ENCODE measurements at regions not wholly inside any gene's neighbourhood (a gene's known extent, or its start where the extent isn't known, plus 50 kb on each side); places are given as distances from the start of the nearest gene placed in this dataset.
A peak's percentile ranks its signal among the peaks of the same experiment; 100 is the strongest.
"Not testable (repeated sequence)": the region's sequence is repeated elsewhere in the genome, so short reads cannot be mapped to it uniquely, and the experiment has no call there.

DNA sequence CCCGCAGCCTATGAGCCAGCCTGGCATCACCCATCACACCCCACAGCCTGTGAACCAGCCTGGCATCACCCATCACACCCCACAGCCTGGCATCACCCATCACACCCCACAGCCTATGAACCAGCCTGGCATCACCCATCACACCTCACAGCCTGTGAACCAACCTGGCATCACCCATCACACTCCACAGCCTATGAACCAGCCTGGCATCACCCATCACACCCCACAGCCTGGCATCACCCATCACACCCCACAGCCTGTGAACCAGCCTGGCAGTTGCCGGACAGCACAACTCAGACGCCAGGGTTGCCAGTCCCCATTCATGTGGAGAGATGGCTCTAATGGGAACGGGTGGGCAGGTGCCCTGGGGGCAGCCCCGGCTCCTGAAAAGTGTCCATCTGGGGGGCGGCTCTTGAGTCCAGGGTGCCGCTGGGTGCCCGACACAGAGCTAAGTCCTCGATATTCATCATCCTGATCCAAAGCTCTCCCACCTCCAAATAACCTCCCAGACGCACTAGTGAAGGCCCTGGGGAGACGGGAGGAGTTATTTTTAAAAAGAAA lies 116.9 kb upstream of the AFDN start:
- not testable (repeated sequence) for DNase-seq (ENCODE audit: low read depth)

DNA sequence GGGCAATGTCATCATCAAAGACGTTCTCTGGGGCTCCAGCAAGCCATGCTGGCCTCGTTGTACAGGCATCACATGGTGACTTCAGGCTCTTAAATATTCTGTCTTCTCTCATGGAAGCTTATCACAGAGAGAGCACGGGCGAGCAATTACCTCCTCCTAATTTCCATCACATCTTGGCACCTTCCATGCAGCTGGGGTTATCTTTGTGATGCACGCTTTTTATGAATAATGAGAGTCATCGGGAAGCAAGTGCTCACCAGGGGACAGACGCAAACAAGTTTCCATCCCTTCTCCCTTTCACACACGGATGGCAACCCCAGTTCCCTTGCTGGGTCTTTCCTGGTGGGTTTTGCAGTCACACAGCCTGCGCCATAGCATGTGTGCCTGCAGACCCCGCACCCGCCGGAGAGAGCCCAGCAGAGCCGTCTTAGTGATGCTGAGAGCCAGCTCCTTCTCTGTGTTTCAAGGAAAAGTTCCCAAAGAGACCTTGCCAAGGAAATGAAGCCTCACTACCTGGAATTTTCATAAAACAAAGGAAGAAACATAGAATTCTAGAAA lies 116.3 kb upstream of the AFDN start:
- DNase-seq (ENCODE audit: low read depth), result no peak

DNA sequence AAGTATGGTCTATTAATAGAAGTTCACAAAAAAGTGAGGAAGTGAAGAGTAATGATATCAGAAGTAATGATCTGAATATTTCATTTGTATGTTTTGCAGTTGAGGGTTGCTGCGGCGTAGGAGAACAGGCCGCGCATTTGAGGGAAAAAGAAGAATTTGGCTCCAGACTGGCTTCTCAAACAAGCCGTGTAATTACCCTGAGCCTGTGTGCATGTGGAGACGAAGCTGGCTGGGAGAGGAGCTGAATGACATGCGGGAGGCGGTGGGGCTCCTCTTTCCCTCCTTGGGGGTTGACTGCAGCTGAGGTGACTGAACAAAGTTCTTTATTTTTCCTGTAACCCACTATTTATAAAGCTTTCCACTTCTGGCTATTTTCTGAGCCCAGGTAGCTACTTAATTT lies 115.5 kb upstream of the AFDN start:
- no peak for DNase-seq (ENCODE audit: low read depth)

DNA sequence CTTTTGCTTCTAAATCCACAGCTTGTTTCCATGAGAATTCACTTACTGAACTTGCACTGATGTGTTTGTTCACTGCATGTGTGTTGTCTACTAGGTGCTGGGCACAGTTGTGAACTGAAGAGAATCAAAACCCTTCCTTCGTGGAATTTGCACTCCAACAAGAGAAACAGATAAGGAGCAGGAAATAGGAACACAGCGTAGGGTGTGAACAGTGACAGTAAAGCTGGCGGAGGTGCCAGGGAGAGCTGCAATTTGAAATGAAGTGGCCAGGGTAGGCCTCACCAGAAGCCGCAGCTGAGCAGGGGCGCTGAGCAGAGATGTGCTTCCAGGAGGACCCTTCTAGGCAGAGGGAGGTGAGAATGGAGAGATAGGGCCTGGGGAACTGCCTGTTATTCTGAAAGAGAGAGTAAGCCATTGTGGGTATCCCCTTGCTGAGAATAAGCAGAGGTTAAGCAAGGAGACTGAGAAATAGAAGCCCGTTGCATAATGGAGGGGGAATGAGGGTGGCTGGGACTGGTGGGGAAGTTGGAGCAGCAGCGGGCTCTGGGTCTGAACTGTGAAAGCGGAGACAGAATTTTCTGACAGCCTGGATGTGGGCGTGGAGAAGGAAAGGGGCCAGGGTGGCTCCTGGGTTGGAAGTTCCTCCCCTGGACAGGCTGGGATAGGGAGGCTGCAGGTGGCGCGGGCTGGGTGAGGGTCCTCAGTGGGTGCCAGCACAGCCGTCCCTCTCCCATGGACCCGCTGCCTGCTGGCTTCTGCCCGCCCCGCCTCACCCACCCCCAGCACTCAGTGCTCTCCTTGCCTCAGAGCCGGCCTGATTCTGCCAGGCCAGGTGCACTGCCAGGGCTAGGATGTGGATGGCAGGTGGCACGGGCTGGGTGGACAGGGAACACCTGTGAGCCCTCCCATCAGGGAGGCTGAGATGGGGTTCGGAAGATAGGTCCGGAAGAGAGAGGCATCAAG lies 114.7 kb upstream of the AFDN start:
- DNase-seq (ENCODE audit: low read depth), result no peak

DNA sequence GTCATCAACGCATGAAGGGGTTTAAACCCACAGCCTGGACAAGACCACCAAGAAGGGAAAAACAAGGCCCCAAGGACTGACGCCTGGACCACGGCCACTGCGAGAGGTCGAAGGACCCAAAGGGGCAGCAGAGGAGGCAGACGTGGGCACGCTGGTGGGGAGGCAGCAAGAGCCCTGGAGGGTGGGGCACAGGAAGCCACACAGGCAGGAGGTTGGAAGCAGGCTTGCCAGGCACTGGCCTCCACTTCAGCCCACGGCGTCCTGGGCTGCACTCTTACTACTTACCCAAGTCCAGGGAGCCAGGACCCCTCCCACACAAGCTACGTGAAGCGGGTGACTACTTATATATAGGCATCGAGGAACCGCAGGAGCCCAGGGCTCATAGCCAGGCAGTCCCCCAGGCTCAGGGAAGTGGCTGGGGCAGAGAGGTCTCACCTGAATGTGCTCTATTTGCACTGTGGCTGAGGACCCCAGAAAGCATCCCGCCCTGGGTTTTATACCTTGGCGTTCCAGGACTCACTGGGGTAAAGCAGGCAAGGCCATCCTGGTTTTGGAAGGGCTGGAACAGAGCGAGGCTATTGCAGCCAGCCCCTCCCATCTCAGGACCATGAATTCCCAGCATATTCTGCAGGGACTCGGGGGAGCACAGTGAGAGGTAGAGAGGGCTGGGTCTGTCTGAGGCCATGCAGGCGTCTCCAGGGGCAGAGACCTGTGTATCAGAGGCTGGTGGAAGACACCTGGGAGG lies 113.8 kb upstream of the AFDN start:
- no peak for DNase-seq (ENCODE audit: low read depth)

DNA sequence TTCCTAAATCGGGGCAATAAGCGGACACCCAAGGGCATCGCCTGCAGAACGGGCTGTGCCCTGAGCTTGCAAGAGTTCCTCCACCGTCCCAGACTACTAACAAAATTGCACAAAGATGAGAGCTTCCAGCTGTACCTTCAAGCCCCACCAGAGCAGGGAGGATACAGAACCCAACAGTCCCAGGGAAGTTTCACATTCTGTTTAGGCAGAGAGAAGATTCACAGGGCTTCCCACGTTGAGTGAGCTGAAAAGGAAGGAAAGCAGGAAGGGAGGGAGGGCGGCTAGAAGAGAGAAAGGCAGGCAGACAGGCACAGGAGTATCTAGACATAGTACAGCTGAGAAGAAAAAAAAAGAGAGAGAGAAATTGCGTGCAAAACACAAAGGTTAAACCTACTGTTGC lies 112.6 kb upstream of the AFDN start:
- DNase-seq (ENCODE audit: low read depth), result no peak

DNA sequence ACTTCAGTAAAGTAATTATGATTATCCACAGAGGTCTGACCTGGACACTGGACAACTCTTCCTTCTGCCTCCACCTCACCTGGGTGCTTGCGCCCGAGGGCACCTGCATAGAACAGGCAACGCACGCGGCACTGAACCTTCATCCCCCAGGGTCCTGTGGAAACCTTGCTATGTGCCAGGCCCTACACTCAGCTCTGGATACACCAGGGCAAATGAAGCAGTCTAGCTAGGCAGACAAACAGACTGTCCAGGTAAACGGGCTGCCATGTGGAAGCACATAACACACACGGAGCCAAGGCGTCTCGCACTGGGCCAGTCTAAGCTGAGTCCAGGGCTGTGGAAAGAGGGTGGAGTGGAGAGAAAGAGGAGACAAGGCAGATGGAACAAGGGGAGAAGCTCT lies 109.3 kb upstream of the AFDN start:
- DNase-seq (ENCODE audit: low read depth), result no peak

DNA sequence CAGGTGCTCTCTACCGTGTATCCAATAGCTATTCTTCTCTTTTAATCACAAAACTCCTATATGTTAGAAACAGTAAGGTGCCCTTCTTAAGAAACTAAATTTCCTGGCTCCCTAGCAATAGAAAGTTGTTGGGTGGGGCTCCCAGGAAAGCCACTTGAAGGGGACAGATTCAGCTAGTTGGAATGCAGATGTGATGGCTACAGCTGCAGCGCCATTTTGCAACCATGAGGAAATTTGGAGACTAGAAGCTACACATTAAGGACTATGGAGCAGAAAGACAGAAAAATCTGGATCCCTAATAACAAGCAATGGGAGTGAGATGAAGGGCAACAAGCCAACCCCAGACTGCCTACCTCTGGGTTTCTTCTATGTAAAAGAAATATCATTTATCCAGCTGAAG lies 108.8 kb upstream of the AFDN start:
- DNase-seq (ENCODE audit: low read depth), result no peak

DNA sequence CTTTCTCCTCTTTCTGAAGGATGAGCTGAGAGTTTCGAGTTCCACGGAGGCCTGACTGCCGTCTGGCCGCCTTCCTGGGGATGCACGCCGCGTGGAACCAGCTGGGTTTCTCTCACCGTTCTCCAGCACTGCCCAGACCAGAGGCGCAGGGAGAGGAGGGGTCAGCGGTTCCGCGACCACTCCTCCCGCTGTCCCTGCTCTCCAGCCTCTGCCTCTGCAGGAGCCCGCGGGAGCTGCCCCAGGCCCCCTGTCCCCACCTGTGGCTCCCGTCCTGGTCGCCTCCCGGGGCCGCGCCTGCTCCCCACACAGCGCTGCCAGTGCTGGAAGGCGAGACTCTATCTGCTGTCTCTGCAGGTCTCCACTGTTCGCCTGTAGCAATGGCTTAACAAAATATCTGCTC lies 106.8 kb upstream of the AFDN start:
- DNase-seq (ENCODE audit: low read depth), result no peak

DNA sequence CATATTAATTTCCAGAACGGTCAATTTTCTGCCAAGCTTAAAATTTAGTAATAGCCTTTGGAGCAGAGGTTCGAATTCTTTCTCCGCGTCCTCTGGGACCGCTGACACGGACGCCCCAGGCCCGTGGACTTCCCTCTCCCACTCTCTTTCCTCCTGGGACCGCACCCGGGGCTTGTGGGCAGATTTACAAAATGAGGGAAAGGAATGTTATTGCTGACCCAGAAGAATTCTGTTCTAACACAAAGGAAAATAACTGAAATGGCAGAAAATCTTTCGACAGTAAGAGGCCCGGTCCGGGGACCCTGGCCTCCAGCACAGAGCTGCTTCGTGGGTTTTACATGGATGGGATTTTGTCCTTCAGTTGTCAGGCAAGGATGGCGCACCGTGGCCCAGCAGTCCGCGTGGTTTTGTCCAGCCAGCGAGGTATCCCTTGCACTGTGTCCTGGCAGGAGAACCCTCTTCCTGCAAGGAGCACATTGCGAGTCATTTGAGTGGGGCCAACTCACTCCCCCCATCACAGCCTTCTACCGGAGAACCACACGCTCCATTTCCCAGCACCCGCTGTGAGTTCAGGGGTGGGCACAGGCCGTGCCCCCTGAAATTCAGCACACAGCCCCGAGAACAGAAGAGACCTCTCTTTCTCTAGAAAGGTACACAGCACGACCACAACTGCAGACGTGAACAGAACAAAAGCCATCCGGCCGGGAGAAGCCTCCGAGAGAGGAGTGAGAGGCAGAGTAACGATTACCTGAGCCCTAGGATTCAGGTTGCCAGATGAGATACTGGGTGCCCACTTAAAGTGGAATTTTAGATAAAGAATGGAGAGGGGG lies 106.0 kb upstream of the AFDN start:
- no peak for DNase-seq (ENCODE audit: low read depth)

DNA sequence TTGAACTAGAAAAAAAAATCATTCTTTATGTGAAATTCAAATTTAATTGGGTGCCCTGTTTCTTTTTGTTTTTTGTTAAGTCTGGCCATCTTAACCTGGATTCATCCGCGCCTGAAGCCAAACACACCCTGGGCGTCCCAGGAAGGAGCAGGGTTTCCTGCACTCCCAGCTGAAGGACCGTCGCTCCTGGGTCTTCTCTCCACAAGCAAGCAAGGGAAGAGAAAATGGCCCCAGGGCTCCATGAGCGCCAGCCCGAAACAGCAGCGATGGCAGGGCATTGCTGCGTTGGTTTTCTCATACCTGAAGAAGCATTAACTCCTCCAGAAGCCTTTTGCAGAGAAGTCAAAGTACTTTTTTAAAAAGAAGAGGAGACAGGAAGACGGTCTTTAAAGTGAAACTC lies 105.4 kb upstream of the AFDN start:
- no peak for DNase-seq (ENCODE audit: low read depth)

DNA sequence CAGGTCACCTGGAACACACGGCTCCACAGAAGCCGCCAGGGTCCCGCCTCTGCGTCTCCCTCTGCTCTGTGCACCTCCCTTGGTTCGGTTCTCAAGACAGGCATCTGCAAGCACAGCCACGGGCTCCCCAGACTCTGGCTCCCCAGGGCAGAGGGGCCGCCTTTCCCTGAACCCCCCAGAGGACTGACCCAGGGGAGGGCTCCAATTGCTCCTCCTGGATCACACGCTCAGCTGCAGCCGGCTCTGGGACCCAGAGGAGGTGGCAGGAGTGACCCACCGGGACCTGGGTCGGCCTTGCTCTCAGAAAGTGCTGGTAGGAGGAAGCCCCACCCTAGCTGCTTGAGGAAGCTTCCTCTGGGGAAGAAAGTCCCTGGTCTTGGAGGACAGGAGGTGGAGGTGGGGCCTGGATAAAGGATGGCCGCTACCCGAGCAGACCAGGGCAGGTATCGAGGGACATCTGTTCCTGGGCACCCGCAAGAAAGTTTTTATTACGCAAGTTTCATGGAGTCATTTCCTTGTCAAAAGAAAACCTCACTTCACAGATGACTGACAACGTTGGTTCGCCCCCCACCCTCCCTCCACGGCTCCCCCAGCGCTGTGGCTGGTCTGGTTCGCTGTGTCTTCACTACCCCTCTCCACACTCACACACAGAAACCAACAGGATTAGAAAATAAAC lies 103.9 kb upstream of the AFDN start:
- DNase-seq (ENCODE audit: low read depth), result no peak

DNA sequence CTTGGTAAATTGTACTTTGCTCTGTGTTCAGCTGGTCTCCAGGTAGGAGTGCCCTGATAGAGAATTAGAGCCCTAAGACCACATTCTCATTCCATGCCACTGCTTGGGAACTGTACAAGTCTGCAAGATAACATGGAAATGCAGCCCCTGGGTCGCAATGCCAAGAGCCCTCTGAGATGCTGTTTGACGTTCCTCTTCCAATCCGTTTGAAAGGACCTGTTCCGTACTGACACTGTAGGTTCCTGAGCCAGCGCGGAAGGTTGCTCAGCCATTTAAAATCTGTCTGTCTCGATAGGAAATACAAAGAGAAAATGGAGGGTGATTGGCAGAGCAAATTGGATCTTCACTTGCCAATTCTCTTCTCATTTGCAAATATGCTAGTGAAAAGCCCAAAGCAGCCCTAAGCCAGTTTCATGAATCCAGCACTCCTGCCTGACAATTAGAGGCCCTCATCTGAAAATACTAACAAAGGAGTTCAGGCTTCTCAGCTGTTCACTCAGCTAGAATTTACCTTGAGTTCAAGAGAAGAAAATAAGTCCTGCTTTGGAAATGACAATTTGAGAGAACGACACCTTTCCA lies 100.6 kb upstream of the AFDN start:
- no peak for DNase-seq (ENCODE audit: low read depth)

DNA sequence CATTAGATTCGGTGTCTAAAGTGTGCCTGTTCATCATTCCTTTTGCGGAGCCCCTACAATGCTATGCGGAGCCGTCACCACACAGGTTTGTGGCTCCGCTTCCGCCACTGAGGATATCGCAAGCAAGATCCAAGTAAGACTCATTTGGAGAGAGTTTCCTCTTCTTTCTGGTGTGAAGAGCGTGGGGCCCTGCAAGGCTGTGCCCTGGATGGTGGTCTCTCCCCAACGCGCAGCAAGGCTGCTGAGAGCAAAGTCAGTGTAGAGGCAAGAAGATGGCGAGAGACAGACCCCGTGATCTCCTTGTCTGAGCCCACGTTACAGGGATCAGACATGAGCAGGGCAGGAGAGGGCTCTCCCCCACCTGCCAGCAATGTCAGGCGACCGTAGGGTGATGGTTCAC lies 96.3 kb upstream of the AFDN start:
- no peak for DNase-seq (ENCODE audit: low read depth)

DNA sequence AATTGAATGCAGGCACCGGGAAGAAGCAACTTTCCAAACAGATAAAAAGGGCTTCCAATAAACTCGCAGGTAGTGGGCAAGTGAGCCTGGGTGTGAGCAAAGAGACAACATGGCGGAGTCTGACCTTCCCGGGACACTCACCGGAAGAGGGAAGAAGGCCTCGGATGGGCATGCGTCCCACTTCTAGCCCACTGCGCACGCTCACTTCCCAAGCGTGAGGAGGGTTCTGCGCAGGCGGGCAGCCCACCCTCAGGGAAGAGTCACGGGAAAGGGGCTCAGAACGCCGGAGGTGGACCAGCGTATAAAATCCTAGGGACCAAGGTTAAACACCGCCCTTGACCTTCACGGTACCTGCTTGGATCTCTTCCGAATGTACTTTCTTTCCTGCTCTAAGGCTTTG lies 95.5 kb upstream of the AFDN start:
- no peak for DNase-seq (ENCODE audit: low read depth)

DNA sequence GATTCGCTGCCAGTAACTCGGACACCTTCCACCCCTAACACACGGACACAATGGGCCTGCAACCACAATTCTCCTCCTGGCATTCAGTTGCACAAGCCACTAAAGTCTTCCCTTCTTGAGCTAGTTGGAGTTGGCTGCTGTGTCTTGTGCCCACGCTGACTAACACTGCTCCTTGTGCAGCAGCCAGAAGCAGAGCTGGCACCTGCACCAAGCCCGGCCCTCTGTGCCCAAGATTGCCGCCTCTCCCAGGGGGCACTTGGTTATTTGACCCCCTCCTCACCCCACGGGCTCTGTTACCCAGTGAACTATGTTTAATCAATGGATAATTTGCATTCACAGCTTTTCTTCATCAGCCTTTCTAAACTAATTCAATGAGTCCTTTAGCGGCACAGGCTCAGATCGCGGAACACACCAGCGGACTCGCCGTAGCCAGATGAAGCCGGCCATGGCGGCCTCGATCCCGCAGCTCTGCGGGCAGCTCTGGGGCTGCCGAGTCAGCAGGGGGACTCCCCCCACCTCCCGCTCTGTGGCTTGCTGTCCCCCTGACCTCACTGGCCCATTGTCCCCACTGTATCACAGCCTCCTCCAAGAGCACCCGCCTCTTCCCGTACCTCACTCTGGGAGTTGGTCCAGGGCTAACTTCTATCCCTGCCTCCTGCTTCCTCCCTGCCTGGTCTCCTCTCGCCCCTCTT lies 94.8 kb upstream of the AFDN start:
- no peak for DNase-seq (ENCODE audit: low read depth)

DNA sequence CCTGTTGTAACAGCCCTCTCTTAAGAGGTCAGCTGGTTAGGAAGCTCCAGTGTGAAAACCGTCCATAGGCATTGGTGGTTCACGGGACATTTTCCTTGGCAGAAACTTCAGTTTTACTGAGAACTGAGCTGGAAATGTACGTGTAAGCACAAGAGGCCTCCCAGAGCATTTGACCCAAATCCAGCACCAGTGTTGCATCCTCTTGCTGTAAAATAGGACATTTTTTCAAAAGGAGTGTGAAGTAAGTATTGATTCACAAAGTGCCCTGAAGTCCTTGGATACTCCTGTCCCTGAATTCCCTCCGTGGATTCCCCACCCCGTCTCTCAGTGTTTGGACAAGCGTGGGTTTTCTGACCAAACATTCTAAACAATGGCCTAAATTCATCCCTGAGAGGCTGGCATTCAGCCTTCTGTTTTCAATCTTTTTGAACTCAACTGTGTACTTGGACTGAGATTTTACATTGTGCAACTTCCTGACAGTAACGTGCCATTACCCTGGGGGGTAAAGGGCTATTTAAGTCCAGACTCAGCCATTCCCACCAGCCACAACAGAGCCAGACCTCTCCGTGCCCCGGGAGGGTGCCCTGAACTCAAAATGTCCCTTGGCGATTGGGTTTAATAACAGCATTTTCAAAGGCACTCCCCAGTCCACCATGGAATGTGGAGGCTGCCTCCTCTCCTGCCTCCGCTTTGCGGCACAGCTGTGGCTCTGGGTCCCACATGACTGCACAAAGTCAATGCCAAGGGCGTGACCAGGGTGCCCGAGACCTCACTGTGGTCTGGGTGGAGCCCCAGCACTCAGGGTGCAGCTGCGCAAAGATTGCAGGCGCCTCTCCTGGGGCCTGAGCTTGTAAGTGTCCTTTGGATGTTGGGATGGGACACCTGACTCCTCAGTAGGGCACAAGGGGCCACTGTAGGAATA lies 92.7 kb upstream of the AFDN start:
- peak; percentile 3 for DNase-seq (ENCODE audit: low read depth)

DNA sequence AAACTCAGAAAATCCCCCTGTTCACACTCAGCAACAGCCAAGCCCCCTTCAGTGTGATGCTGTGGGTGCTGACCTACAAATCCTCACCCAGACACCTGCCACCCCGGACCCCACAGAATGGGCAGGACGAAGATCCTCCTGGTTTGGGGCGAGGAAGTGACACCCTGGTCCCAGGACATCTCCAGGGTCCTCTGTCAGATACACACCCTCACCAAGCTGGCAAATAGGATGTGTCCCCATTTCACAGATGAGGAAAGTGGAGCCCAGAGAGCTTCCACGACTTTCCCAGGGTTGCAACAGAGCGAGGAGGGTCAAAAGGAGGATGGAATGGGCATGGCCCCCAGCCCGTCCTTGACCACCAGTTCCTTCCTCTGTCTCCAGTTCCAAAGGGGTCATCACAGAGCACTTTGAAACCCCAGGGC lies 92.0 kb upstream of the AFDN start:
- DNase-seq (ENCODE audit: low read depth), result no peak

Data from stromal cell of bone marrow (primary cell).